Central memory CD4-positive, alpha-beta T cell (primary cell): ENCODE measurements at regions not wholly inside any gene's neighbourhood (a gene's known extent, or its start where the extent isn't known, plus 50 kb on each side); places are given as distances from the start of the nearest gene placed in this dataset.
A peak's percentile ranks its signal among the peaks of the same experiment; 100 is the strongest.
"Not testable (repeated sequence)": the region's sequence is repeated elsewhere in the genome, so short reads cannot be mapped to it uniquely, and the experiment has no call there.

Source experiments
- DNase-seq: peaks from one replicate; pipeline ENCODE4 v3.0.0; 2022

- no peak for DNase-seq
Measured at GRCh38 chr9:74362423-74362822, 134.7 kb upstream of the RORB start.

GRCh38 chr9:74366111-74366510 lies 131.0 kb upstream of the RORB start:
- no peak for DNase-seq

GRCh38 chr9:74369844-74370243 lies 127.3 kb upstream of the RORB start:
- no peak for DNase-seq

GRCh38 chr9:74373348-74373747 lies 123.8 kb upstream of the RORB start:
- DNase-seq = no peak

- DNase-seq = peak; percentile 12
Measured at GRCh38 chr9:74379718-74380117, 117.4 kb upstream of the RORB start.

- DNase-seq = no peak
Measured at GRCh38 chr9:74391816-74392215, 105.3 kb upstream of the RORB start.

- DNase-seq = no peak
Measured at GRCh38 chr9:74403581-74403980, 93.6 kb upstream of the RORB start.

GRCh38 chr9:74404620-74405019 lies 92.5 kb upstream of the RORB start:
- DNase-seq = no peak

GRCh38 chr9:74407166-74407565 lies 90.0 kb upstream of the RORB start:
- DNase-seq = no peak

- DNase-seq = no peak
Measured at GRCh38 chr9:74412236-74412979, 84.7 kb upstream of the RORB start.

GRCh38 chr9:74413876-74414275 lies 83.3 kb upstream of the RORB start:
- no peak for DNase-seq

GRCh38 chr9:74414325-74414724 lies 82.8 kb upstream of the RORB start:
- DNase-seq = no peak

- no peak for DNase-seq
Measured at GRCh38 chr9:74415995-74416394, 81.1 kb upstream of the RORB start.

GRCh38 chr9:74424488-74424887 lies 72.6 kb upstream of the RORB start:
- not testable (repeated sequence) for DNase-seq

GRCh38 chr9:74431467-74431866 lies 65.7 kb upstream of the RORB start:
- no peak for DNase-seq

GRCh38 chr9:74443036-74443750 lies 53.9 kb upstream of the RORB start:
- DNase-seq = no peak

- no peak for DNase-seq
Measured at GRCh38 chr9:74444369-74444768, 52.8 kb upstream of the RORB start.
